GM12878 (cell line): ENCODE measurements at regions not wholly inside any gene's neighbourhood (a gene's known extent, or its start where the extent isn't known, plus 50 kb on each side); places are given as distances from the start of the nearest gene placed in this dataset.

Experiments used
- ATAC-seq: fragments of 200-7000 bp; cut with Tn5 transposase; 3 replicates; pipeline ENCODE4 v1.9.1; 2020; ENCODE audit warnings: mild to moderate bottlenecking, moderate library complexity
- BruUV-seq: library from RNA; stranded (reverse); fragments of 400-500 nt; replicated peaks from 2 replicates; lab custom pipeline; 2021; lab: Mats Ljungman, UMichigan
- CTCF ChIA-PET: fragments of 300-600 bp; sonication (Branson Sonifier 250); formaldehyde crosslinking; extraction: SDS; loops from one replicate; lab custom pipeline; 2021; ENCODE audit warnings: inconsistent platforms; lab: Yijun Ruan, JAX
- POLR2A ChIA-PET: fragments of 350-600 bp; formaldehyde crosslinking; extraction: SDS; loops from one replicate; lab custom pipeline; 2021; ENCODE audit warnings: inconsistent platforms; lab: Charles Lee
- RAD21 ChIA-PET: fragments of 300-600 bp; sonication (Branson Sonifier 250); formaldehyde crosslinking; loops from one replicate; lab custom pipeline; 2023; ENCODE audit warnings: antibody characterized with exemption; ENCODE audit not compliant: unreplicated experiment; lab: Charles Lee
- SMC1A ChIA-PET: fragments of 300-600 bp; sonication (Branson Sonifier 250); formaldehyde crosslinking; loops from one replicate; lab custom pipeline; 2023; ENCODE audit not compliant: unreplicated experiment, uncharacterized antibody; lab: Charles Lee
- DNase-seq: peaks from one replicate; pipeline ENCODE4 v3.0.0-alpha.2; 2011; ENCODE audit warnings: low read depth, low spot score
- FAIRE-seq: peaks from 3 replicates; lab custom pipeline; 2011; peaks lifted over from hg19 to GRCh38; lab: Jason Lieb, UNC
- H2AFZ ChIP-seq: 2 replicates; pipeline ENCODE4 v1.6.0; 2011; ENCODE audit warnings: low read depth, low read length, control low read depth; ENCODE audit not compliant: control insufficient read depth
- H3K27ac ChIP-seq: 2 replicates; pipeline ENCODE4 v1.5.1; 2011; ENCODE audit warnings: control low read depth; ENCODE audit not compliant: control insufficient read depth, insufficient read depth
- H3K27me3 ChIP-seq, 2 experiments: replicated peaks in 1 of 2; 2 replicates each; pipeline versions ENCODE4 v1.6.0 to v1.6.1; 2011; ENCODE audit warnings: low read length in 1 of 2; ENCODE audit not compliant: control insufficient read depth in 2 of 2, insufficient read depth in 2 of 2
- H3K36me3 ChIP-seq, 2 experiments: 2 replicates each; pipeline ENCODE4 v1.5.1; 2011; ENCODE audit warnings: low read length in 1 of 2; ENCODE audit not compliant: control insufficient read depth in 2 of 2, insufficient read depth in 2 of 2
- H3K4me1 ChIP-seq: 2 replicates; pipeline ENCODE4 v1.6.1; 2011; ENCODE audit warnings: mild to moderate bottlenecking, low read length, moderate library complexity, mixed read lengths; ENCODE audit not compliant: control insufficient read depth, insufficient read depth
- H3K4me2 ChIP-seq: 2 replicates; pipeline ENCODE4 v1.6.0; 2011; ENCODE audit warnings: control low read depth; ENCODE audit not compliant: control insufficient read depth, insufficient read depth
- H3K4me3 ChIP-seq: fragments of 200-600 bp; sonication (generic); 2 replicates; pipeline ENCODE4 v1.5.1; 2016
- H3K79me2 ChIP-seq: 2 replicates; pipeline ENCODE4 v1.6.0; 2011; ENCODE audit warnings: low read length; ENCODE audit not compliant: control insufficient read depth, insufficient read depth
- H3K9ac ChIP-seq: 2 replicates; pipeline ENCODE4 v1.8.0; 2011; ENCODE audit warnings: low read length, control low read depth, mixed read lengths; ENCODE audit not compliant: control insufficient read depth, insufficient read depth
- H3K9me3 ChIP-seq: replicated peaks from 3 replicates; pipeline ENCODE4 v1.5.1; 2011; ENCODE audit warnings: mild to moderate bottlenecking, low read length; ENCODE audit not compliant: control insufficient read depth, insufficient read depth
- H4K20me1 ChIP-seq: 2 replicates; pipeline ENCODE4 v1.6.0; 2011; ENCODE audit not compliant: control insufficient read depth, insufficient read depth
- ASH2L ChIP-seq: fragments of 300-600, 200-600 bp; sonication (generic); IDR thresholded peaks from 2 replicates; pipeline ENCODE4 v1.6.1; 2017; ENCODE audit warnings: low read depth, mild to moderate bottlenecking, borderline replicate concordance
- CREB1 ChIP-seq: IDR thresholded peaks from 2 replicates; pipeline ENCODE4 v1.6.1; 2012; ENCODE audit warnings: low read depth, mild to moderate bottlenecking, inconsistent platforms
- FOS ChIP-seq: IDR thresholded peaks from 3 replicates; pipeline ENCODE4 v1.6.1; 2011; ENCODE audit warnings: borderline replicate concordance; ENCODE audit not compliant: insufficient read length; ENCODE audit errors: extremely low read depth
- FOXM1 ChIP-seq: IDR thresholded peaks from 2 replicates; pipeline ENCODE4 v1.6.1; 2012; ENCODE audit warnings: low read depth, mild to moderate bottlenecking, inconsistent platforms, low read length, moderate library complexity
- IKZF1 ChIP-seq: fragments of 450-650 bp; conservative IDR thresholded peaks from 2 replicates; pipeline ENCODE4 v1.6.1; 2017; ENCODE audit warnings: antibody characterized with exemption, mild to moderate bottlenecking
- NFYB ChIP-seq: IDR thresholded peaks from 2 replicates; pipeline ENCODE4 v1.6.1; 2011; ENCODE audit warnings: low read depth, mild to moderate bottlenecking, low read length, improper control_type of control experiment, moderate library complexity; ENCODE audit not compliant: insufficient read depth
- PML ChIP-seq: IDR thresholded peaks from 2 replicates; pipeline ENCODE4 v1.6.1; 2012; ENCODE audit warnings: low read length, inconsistent platforms
- RUNX3 ChIP-seq: IDR thresholded peaks from 2 replicates; pipeline ENCODE4 v1.6.1; 2012; ENCODE audit warnings: low read length, inconsistent platforms
- TARDBP ChIP-seq: IDR thresholded peaks from 2 replicates; pipeline ENCODE4 v1.6.1; 2016; ENCODE audit warnings: borderline replicate concordance
- TCF3 ChIP-seq: IDR thresholded peaks from 2 replicates; pipeline ENCODE4 v1.6.1; 2012; ENCODE audit warnings: low read depth, mild to moderate bottlenecking, low read length, borderline replicate concordance; ENCODE audit not compliant: insufficient read depth
- TCF7 ChIP-seq: IDR thresholded peaks from 2 replicates; pipeline ENCODE4 v1.6.1; 2014; ENCODE audit warnings: antibody characterized with exemption, borderline replicate concordance
- ZNF24 ChIP-seq: fragments of 450-650 bp; IDR thresholded peaks from 2 replicates; pipeline ENCODE4 v1.6.1; 2017; ENCODE audit warnings: antibody characterized with exemption, mild to moderate bottlenecking
- WGBS: methylation state at CpG from one replicate; pipeline ENCODE4 v1.1.6; 2016; ENCODE audit warnings: low lambda C conversion rate; ENCODE audit not compliant: insufficient replicate concordance, insufficient coverage; ENCODE audit errors: missing lambda C conversion rate; 5-methylcytosine and 5-hydroxymethylcytosine counted together
- in situ Hi-C: fragments of 300-500 bp; cut with MboI; formaldehyde crosslinking; loops from 9 replicates; pipeline ENCODE4 v1.14.3; 2018; ENCODE audit warnings: mixed read lengths
- intact Hi-C: fragments of 100-400 bp; cut with micrococcal nuclease; formaldehyde crosslinking; loops from one replicate; pipeline ENCODE4 v1.14.2; 2022; ENCODE audit not compliant: unreplicated experiment
- TF ChIP-seq, protein P1 (sequence below): IDR thresholded peaks from 2 replicates; pipeline ENCODE4 v1.6.1; 2012; ENCODE audit warnings: low read depth, low read length, improper control_type of control experiment
- TF ChIP-seq, protein P2 (sequence below): fragments of 450-650 bp; IDR thresholded peaks from 2 replicates; pipeline ENCODE4 v1.6.1; 2016; ENCODE audit warnings: mild to moderate bottlenecking
- TF ChIP-seq, protein P3 (sequence below): IDR thresholded peaks from 2 replicates; pipeline ENCODE4 v1.6.1; 2011; ENCODE audit warnings: low read depth, mild to moderate bottlenecking, low read length, moderate library complexity, borderline replicate concordance; ENCODE audit errors: extremely low read depth
- TF ChIP-seq, protein P4 (sequence below): IDR thresholded peaks from 2 replicates; pipeline ENCODE4 v1.6.1; 2012; ENCODE audit warnings: low read length, inconsistent platforms

DNA sequence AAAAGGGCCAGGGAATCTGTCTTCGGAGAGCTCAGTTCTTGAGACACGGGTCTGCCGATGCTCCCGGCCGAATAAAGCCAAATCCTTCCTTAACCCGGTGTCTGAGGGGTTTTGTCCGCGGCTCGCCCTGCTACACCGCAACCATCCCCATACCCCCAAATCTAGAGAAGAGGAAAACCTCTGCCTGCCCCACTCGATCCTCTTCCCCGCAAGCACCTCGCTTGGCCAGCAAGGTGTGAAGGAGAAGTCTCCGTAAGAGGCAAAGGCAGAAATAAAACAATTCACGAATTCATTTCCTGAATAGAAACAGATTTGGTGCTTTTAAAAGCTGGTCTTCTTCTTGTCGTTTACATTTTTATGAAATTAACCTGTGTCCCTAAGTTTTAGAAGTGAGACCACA is 67.3 kb upstream of the GALNT9 start:
- SMC1A ChIA-PET = no interaction called here

More for the DNA sequence above, 67.3 kb upstream of the GALNT9 start:
- no peak for ATAC-seq
- Histone ChIP-seq H2AFZ (no peak overlapping the region), H3K79me2 (no peaks in the 10 kb centered on the region), H3K27me3 (no peaks in the 10 kb centered on the region), H3K4me2 (no peak overlapping the region), H3K4me3 (no peak overlapping the region), H4K20me1 (no peaks in the 10 kb centered on the region), H3K9me3 (no peaks in the 10 kb centered on the region), H3K4me1 (no peaks in the 10 kb centered on the region), H3K9ac (no peak overlapping the region), H3K27ac (no peak overlapping the region), H3K36me3 (no peaks in the 10 kb centered on the region)
- CTCF ChIA-PET = no interaction called here
- intact Hi-C loops (no loop called here), in situ Hi-C loops (no loop called here)
- POLR2A ChIA-PET = no interaction called here
- no peak for DNase-seq
- RAD21 ChIA-PET = no interaction called here
- no TSS peak for BruUV-seq
- 37% methylated on average over 16 of the region's 16 CpGs for WGBS
- no peak for FAIRE-seq
- TF ChIP-seq TARDBP = no peak
- no peak for TF ChIP-seq NFYB
- TF ChIP-seq CREB1 = no peak
- TF ChIP-seq, protein P1, sequence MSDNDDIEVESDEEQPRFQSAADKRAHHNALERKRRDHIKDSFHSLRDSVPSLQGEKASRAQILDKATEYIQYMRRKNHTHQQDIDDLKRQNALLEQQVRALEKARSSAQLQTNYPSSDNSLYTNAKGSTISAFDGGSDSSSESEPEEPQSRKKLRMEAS = no peak
- TF ChIP-seq ZNF24 = no peak
- TF ChIP-seq ASH2L = no peak
- TF ChIP-seq, protein P2, sequence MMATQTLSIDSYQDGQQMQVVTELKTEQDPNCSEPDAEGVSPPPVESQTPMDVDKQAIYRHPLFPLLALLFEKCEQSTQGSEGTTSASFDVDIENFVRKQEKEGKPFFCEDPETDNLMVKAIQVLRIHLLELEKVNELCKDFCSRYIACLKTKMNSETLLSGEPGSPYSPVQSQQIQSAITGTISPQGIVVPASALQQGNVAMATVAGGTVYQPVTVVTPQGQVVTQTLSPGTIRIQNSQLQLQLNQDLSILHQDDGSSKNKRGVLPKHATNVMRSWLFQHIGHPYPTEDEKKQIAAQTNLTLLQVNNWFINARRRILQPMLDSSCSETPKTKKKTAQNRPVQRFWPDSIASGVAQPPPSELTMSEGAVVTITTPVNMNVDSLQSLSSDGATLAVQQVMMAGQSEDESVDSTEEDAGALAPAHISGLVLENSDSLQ = no peak
- TF ChIP-seq, protein P3, sequence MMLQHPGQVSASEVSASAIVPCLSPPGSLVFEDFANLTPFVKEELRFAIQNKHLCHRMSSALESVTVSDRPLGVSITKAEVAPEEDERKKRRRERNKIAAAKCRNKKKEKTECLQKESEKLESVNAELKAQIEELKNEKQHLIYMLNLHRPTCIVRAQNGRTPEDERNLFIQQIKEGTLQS = no peak
- no peak for TF ChIP-seq FOXM1
- TF ChIP-seq, protein P4, sequence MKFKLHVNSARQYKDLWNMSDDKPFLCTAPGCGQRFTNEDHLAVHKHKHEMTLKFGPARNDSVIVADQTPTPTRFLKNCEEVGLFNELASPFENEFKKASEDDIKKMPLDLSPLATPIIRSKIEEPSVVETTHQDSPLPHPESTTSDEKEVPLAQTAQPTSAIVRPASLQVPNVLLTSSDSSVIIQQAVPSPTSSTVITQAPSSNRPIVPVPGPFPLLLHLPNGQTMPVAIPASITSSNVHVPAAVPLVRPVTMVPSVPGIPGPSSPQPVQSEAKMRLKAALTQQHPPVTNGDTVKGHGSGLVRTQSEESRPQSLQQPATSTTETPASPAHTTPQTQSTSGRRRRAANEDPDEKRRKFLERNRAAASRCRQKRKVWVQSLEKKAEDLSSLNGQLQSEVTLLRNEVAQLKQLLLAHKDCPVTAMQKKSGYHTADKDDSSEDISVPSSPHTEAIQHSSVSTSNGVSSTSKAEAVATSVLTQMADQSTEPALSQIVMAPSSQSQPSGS = no peak
- TF ChIP-seq FOS = no peak
- no peak for TF ChIP-seq PML
- TF ChIP-seq TCF3 = no peak
- no peak for TF ChIP-seq RUNX3
- no peak for TF ChIP-seq TCF7
- no peak for TF ChIP-seq IKZF1
